Bronchial epithelial cell (primary cell): ENCODE measurements at regions not wholly inside any gene's neighbourhood (a gene's known extent, or its start where the extent isn't known, plus 50 kb on each side); places are given as distances from the start of the nearest gene placed in this dataset.

Source experiments
- DNase-seq: peaks from one replicate; pipeline ENCODE4 v3.0.0-alpha.2; 2010; ENCODE audit warnings: low read depth
- FAIRE-seq: peaks from 2 replicates; lab custom pipeline; 2011; peaks lifted over from hg19 to GRCh38; lab: Jason Lieb, UNC
- H3K27me3 ChIP-seq: 2 replicates; pipeline ENCODE4 v1.5.1; 2011; ENCODE audit warnings: low read length; ENCODE audit not compliant: control insufficient read depth, insufficient read depth
- H3K36me3 ChIP-seq: 2 replicates; pipeline ENCODE4 v1.5.1; 2011; ENCODE audit warnings: low read length; ENCODE audit not compliant: control insufficient read depth, insufficient read depth
- H3K4me3 ChIP-seq: 2 replicates; pipeline ENCODE4 v1.5.1; 2011; ENCODE audit warnings: mild to moderate bottlenecking, low read depth, low read length, control low read depth
- CTCF ChIP-seq: IDR thresholded peaks from 2 replicates; pipeline ENCODE4 v1.5.1; 2011; ENCODE audit warnings: mild to moderate bottlenecking, moderate library complexity, low read length, control low read depth, inconsistent platforms; ENCODE audit not compliant: insufficient read depth, severe bottlenecking

- DNase-seq (no peak), FAIRE-seq (no peak)
- H3K36me3 ChIP-seq = no peaks in the 10 kb centered on the region
- no peak for TF ChIP-seq CTCF
- no peaks in the 10 kb centered on the region for H3K27me3 ChIP-seq
- no peak overlapping the region for H3K4me3 ChIP-seq
Observed at GRCh38 chr20:39328347-39328746, 366.2 kb downstream of the DHX35 start.

GRCh38 chr20:39326050-39326449 is 363.9 kb downstream of the DHX35 start:
- no peak for DNase-seq
- no peak overlapping the region for H3K4me3 ChIP-seq
- TF ChIP-seq CTCF = no peak
- no peak for FAIRE-seq
- H3K36me3 ChIP-seq = no peaks in the 10 kb centered on the region
- H3K27me3 ChIP-seq = no peaks in the 10 kb centered on the region

- Histone ChIP-seq H3K4me3 (no peak overlapping the region), H3K27me3 (no peaks in the 10 kb centered on the region), H3K36me3 (no peaks in the 10 kb centered on the region)
- no peak for TF ChIP-seq CTCF
- FAIRE-seq = no peak
- DNase-seq = no peak
Observed at GRCh38 chr20:39318911-39319310, 356.8 kb downstream of the DHX35 start.

- DNase-seq = no peak
- H3K4me3 ChIP-seq = no peak overlapping the region
- TF ChIP-seq CTCF = no peak
- no peak for FAIRE-seq
- no peaks in the 10 kb centered on the region for H3K27me3 ChIP-seq
- H3K36me3 ChIP-seq = no peaks in the 10 kb centered on the region
Observed at GRCh38 chr20:39312676-39313075, 350.5 kb downstream of the DHX35 start.

GRCh38 chr20:39311851-39312506 is 349.8 kb downstream of the DHX35 start:
- no peak for TF ChIP-seq CTCF
- H3K36me3 ChIP-seq = no peaks in the 10 kb centered on the region
- H3K4me3 ChIP-seq = no peak overlapping the region
- DNase-seq (no peak), FAIRE-seq (no peak)
- H3K27me3 ChIP-seq = no peaks in the 10 kb centered on the region
